ENCODE measurements at regions not wholly inside any gene's neighbourhood (a gene's known extent, or its start where the extent isn't known, plus 50 kb on each side); places are given as distances from the start of the nearest gene placed in this dataset.
"Not testable (repeated sequence)": the region's sequence is repeated elsewhere in the genome, so short reads cannot be mapped to it uniquely, and the experiment has no call there.

DNA sequence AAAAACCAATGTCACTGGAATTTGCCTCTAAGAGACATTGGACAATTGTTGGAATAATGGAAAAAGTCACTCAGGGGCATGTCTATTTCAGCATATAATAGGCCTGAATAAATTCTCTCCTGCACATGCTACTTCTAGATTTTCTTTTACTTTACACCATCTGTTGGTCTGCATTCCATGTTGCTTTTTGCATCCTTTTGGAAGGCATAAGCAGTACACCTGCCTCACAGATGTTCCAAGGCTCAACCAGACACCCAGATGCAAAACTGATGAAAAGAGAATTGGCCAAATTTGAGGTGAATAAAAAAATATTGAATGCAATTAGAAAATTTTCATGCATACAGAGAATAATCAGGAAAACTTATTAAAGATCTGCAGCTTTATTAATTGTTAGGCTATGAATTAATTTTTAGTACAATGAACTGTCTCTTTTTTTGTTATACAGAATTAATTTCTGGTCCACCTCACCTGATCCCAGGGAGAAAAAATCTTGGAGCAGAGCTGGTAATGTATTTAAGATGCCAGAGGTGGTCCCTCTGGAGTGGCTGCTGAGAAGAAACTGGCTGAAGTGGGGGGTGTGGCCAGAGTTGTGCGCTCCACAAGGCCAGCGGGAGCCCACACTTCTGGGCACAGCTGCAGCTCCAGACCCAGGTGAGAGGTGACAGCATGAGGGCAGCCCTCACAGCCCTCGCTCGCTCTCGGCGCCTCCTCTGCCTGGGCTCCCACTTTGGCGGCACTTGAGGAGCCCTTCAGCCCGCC lies 778.6 kb downstream of the CDH11 start:
- DNase-seq: no peak

DNA sequence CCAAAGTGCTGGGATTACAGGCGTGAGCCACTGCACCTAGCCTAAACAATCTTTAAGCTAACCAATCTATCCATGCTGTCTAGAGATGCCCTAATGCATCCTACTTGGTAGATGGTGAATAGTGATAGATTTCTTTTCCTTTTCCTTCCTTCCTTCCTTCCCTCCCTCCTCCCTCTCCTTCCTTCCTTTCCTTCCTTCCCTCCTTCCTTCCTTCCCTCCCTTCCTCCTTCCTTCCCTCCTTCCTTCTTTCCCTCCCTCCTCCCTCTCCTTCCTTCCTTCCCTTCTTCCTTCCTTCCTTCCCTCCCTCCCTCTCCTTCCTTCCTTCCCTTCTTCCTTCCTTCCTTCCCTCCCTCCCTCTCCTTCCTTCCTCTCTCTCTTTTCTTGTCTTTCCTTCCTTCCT lies 780.5 kb downstream of the CDH11 start:
- not testable (repeated sequence) for DNase-seq

DNA sequence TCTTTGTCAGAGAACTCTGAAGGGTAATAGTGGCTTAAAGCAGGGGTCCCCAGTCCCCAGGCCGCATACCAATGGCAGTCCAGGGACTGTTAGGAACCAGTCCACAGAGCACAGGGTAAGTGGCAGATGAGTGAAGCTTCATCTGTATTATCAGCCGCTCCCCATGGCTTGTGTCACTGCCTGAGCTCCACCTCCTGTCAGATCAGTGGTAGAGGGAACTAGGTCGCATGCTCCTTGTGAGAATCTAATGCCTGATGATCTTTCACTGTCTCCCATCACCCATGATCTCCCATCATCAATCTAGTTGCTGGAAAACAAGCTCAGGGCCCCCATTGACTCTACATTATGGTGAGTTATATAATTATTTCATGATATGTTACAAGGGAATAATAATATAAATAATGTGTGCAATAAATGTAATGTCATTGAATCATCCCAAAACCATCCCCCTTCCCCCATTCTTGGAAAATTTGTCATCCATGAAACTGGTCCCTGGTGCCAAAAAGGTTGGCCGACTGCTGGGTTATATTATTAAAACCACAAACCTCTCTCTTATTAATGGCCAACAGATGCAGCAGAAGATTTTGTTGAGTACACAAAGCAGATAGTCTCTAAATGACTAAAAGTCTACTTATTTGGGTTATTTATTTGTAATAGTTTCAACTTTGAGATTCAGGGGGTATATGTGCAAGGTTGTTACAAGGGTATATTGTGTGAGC lies 782.7 kb downstream of the CDH11 start:
- no peak for DNase-seq

DNA sequence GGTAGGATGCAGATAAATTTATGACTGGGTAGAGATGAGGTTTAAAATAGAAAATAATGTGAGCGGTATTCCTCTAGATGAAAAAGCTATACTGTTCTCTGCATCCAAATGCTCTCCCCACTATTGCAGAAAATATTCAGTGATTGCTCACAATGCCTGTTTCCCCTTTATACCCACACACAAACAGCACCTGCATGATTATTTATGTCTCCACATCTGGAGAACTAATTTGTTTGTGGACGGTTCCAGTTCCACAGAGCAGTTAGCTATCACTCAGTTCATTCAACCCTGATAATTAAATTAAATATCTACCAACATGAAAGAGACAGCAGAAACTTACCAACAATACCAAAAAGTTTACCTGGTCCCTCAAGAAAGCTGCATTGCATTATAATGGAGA lies 800.0 kb downstream of the CDH11 start:
- DNase-seq: no peak

DNA sequence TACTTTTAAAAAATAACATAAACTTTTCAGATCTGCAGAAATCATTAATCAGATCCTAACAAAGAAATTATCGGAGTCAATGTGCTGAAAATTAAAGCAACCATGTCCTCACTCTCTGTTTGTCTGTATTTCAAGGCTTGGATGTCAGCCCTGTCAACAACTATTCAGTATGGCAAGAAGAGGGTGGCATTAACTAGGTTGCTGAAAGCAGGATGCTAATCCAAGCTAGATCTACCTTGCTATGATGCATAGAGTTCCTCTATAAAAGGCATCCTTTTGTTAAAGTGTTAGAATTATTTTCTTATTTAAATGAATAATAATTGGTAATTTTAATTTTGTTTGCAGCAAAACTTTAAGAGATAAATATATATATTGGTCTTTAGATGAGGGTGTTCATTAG lies 800.8 kb downstream of the CDH11 start:
- no peak for DNase-seq

DNA sequence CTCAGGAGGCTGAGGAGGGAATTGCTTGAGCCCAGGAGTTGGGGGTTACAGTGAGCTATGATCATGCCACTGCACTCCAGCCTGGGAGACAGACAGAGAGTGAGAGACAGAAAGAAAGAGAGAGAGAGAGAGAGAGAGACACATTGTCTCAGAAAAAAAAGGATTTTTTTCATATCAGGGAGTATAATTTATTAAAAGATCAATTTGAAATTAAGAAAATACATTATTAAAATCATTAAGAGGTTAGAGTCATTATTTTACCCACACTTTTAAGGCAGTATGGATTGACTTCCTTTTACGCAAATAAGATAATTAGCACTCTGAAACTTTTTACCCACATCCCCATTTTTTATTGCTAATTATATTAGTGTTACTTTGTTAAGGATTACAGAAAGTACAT lies 804.3 kb downstream of the CDH11 start:
- DNase-seq: no peak

DNA sequence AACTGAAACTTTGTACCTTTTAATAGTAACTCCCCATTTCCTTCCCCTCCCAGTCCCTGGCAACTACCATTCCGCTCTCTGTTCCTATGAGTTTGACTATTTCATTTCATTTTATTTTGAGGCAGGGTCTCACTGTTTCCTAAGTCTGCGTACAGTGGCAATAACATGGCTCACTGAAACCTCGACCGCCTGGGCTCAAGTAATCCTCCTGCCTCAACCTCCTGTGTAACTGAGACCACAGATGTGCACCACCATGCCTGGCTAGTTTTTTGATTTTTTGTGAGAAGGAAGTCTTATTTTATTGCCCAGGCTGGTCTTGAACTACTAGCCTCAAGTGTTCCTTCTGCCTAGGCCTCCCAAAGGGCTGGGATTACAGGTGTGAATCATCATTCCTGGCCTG lies 808.1 kb downstream of the CDH11 start:
- no peak for DNase-seq

DNA sequence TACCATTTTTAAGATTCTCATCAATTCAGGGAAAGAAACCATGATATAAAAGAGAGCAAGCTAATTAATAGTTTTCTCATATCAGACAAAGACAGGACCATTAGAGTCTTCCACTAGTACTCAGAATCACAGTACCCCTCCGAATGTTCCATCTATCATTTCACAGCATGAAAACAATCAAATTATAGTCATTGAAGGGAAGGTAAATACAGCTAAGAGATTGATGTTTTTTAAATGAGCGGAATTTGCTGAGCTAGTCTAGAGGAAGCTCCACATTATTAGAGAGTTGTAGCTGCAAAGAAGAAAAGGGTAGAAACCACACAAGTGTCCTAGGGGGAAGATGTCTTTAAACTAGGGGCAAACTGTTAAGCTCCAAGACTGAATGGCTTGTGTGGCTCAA lies 808.9 kb downstream of the CDH11 start:
- no peak for DNase-seq

DNA sequence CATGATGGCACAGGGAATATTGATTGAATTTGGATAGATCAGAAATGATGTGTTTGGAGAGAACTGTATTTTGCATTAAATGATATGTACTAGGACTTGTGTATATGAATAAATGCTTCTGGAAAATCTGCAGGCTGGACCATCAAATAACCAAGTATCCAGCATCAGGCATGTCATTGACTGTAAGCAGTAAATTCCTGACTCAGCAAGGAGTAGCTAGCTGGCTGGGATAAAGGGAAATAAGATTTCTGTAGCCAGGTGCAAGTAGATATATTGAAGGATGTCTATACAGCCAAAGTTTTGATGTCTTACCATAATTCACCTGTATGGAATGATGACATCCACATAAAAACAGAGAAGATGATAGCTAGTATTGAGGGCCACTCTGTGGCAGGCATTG lies 809.6 kb downstream of the CDH11 start:
- no peak for DNase-seq

DNA sequence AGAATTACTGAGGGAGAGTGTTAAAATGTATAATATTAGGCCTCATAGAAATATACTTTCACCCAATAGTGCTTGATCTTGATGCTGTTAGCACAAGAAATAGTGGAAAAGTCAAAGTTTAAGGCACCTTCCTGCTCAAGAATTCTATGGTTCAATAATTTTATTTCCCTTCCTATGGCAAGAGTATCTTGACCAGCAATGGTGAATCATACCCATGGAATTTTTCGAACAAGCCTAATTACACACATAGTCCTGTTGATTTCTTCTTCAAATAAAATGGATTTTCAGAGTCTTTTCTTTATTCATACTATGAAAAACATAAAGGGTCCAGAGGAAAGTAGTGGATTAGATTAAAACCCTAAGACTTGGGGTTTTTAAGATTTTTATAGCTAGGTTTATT lies 810.6 kb downstream of the CDH11 start:
- DNase-seq: no peak

DNA sequence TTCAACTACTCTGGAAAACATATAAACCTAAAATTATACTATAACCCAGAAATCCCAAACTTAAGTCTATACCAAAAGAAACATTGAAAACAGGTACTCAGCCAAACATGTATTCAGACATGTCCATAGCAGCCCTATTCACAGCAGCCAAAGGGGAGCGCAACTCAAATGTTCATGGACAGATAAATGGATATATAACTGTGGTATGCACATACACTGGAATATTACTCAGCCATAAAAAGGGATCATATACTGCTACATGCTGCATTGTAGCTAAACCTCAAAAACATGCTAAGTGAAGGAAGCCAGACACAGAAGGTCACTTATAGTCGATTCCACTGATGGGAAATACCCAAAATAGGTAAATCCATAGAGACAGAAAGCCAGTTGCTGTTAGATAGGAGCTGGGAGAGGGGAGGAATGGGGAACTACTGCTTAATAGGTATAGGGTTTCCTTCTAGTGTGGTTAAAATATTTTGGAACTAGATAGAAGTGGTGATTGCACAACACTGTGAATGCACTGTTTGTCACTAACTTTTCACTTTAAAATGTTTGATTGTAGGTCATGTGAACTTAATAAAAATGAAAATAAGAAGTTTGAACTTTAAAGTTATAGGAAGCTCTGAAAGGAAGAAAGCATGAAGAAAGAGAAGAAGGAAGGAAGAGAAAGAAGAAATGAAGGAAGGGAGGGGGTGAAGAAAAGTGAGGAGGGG lies 812.3 kb downstream of the CDH11 start:
- no peak for DNase-seq

DNA sequence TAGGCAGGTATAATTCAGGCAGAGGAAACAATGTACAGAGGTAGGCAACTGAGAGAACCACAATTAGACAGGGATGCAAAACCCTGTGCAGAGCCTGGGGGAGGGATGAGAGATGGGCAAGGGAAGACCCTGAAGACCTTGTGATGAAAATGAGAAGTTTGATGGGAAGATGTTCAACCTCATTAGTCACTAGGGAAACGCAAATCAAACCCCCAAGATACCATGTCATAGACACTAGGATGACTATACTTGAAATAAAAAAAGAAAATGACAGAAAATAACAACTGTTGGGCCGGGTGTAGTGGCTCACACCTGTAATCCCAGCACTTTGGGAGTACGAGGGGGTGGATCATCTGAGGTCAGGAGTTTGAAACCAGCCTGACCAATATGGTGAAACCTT lies 813.1 kb downstream of the CDH11 start:
- DNase-seq: no peak

DNA sequence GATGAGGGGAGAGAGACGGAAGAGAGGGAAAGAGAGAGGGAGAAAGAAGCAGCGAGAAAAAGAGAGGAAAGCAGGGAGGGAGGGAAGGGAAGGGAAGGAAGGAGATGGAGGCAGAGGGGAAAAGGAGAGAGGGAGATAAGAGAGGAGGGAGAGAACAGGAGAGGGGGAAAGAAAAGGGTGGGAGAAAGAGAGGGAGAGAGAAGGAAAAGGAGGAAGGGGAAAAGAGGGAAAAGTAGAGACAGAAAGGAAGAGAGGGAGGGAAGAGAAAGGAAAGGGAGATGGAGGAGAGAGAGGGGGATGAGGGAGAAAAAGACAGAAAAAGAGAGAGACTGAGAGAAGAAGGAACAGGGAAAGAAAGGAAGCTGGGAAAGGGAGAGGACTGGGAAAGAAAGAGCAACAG lies 814.4 kb downstream of the CDH11 start:
- no peak for DNase-seq

DNA sequence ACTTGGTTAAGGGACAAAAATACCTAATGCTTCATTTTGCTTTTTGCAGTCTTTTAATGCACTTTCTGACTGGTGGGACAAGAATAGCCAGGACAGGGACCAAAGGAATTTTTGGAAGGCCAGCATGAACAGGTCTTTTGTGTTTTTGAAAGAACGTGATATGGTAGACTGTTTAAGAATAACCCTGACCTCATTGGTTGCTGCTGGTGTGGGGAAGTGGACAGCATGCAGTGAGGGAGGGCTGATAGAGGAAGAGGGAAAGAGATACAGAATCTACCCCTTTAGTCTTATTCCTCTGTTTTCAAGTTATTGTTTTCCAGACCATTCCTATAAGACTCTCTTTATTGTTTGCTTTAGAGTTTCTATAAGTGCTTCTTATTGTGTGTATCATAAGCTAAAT lies 816.2 kb downstream of the CDH11 start:
- DNase-seq: no peak

DNA sequence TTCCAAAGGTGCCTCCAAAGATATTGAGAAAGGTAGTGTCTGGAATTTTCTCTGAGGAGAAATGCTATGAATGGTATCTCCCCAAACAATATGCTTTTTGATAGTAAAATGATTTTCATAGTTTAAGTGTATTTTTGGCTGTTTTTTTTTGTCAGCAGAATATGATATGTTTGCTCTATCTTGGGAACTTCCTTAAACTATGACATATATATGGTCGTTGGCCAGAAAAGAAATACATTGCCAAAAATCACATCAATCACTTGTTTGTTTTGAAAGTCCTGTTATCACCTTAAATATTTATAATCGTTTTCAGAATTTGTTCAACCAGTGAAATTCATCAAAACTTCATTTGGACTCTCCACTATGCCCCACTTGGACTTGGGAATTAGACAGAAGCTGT lies 816.9 kb downstream of the CDH11 start:
- no peak for DNase-seq

DNA sequence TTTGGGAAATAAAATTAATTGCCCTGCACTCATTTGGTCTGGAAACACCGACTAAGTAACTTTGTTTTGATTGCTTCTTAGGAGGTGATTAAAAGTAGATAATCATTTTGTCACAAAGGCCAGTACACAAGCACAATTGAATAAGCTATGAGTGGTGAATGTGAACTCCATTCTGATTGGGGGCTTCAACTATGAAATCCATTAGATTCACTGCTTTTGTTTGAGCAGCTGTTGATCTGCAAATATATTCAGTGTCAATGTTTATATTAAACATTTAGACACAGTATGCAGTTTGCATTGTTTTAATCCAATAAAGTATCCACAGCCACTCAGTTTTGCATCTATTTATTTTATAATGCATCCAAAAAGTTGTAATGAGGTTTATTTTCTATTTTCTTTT lies 817.5 kb downstream of the CDH11 start:
- no peak for DNase-seq

DNA sequence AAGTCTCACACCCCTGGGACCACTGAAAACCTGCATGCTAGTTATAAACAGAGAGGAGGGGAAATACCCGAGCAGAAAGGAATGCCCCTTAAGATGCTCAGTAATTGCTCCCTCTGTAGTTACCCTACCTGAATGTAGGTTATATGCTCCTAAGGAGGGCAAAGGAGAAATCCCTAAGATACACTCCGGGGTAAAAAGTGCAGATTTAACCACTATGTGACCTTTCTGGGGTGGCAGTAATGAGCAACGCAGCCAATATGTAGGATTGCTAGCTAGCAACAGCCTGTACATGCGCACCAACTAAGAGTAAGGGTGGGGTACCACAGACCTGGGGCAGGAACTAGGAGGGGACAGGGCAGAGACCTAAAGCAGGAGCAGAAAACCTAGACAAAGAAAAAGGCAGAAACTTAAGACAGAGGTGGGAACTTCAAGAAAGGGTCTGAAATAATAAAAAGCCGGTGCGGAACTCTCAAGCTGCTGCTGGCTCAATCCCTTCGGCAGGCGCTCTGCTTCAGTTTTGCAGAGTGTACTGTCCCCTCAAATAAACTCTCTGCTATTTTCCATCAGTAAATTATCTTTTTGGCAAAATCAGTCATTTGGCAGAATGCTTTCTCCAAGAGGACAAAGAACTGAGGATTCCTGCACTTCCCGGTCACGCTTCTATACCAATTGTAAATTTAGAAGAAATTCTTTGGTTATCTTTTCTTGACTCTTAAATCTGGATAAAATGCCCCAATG lies 823.8 kb downstream of the CDH11 start:
- no peak for DNase-seq

DNA sequence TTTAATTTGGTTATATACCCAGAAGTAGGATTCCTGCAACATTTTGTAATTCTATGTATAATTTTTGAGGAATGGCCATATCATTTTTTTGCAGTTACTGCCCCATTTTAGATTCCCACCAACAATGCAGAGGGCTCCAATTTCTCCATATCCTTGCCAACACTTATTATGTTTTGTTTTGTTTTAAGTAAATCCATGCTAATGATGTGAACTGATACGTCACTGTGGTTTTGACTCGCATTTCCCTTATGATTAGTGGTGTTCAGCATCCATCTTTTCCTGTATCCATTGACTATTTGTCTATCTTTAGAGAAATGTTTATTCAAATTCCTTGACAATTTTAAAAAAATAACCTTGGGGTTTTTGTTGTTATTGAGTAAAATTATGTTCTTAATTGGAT lies 826.4 kb downstream of the CDH11 start:
- DNase-seq: no peak

DNA sequence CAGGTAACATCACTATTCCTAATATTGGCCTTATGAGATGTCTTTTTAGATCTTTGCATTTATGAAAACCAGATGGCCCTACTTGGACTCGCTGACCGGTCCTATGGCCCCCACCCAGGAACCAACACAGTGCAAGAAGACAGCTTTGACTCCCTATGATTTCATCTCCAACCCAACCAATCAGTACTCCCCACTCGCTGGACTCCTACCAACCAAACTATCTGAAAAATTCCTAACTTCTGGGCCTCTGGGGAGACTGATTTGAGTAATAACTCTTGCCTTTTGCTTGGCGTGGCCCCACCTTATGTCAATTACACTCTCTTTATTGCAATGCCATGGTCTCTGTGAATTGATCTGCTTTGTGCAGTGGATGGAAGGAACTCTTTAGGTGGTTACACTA lies 828.9 kb downstream of the CDH11 start:
- no peak for DNase-seq

DNA sequence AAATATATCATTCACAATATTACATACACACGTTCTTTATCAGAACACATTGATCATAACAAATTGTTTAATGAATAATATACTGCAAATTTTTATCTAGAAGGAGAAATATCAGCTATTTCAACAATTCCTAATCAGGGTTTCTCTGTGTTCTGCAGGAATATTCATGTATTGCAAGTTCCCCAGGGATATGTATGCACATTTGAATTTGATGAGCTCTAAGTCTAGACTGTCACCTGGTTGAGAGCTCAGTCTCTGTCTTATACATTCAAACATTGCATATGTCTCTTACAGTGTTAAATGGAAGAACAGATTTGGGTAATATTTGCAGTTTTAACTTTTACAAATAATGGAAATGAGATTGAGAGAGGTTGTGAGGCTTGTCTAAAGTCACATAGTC lies 829.7 kb downstream of the CDH11 start:
- no peak for DNase-seq

DNA sequence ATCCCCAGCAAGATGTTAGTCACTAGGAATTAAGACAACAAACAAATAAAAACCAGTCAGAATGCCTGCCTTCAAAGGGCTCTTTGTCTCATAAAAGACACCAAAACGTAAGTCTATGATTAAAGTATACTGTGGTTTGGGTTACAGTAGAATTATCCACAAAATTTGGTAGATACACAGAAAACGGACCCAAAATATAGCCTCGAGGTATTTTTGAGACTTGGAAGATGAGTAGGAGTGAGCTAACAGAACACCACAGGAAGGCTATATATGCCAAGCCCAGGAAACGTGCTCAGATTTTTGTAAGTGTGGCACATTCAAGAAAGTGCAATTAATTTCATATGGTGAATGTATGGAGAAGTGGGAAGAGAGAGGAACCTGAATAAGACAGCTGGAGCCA lies 831.4 kb downstream of the CDH11 start:
- no peak for DNase-seq

DNA sequence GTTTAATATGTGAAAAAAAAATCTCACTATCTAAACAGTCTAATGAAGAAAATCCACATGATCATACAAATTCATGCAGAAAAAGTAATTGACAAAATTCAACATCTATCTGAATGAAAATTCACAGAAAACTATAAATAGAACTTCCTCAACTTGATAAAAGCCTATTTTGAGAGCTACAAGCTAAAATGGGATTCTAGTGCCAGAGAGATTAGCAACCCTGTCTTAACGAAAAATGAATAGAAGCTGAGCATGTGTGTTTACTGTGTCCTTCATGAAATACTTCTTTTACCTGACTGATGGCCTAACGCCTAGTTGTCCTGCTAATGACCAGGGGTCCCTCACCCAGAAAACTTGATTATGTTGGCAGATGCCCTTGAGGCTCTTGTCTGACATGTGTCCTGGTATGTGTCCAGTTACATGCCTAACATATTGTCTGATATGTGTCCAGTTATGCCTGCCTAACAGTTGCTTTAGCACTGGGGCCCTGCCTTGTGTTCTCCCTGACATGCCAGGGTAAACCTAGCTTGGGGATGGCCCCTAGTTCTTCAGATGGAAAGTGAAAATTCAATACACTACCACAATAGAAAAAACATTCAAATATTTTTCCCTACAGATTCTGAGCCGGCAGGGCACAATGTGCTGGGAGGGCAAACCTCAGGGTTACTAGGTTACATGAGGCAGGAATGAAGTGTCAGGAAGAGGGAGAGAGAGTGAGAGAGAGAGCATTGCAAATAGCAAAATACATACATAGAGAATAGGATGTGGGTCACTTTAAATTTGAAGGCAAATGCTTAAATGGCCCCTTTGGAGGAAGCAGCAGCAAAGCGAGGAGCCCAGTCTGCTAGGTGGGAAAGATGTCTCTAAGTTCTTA lies 834.0 kb downstream of the CDH11 start:
- DNase-seq: no peak
